Right renal cortex interstitium (tissue), 3 donors: ENCODE measurements at regions not wholly inside any gene's neighbourhood (a gene's known extent, or its start where the extent isn't known, plus 50 kb on each side); places are given as distances from the start of the nearest gene placed in this dataset.

ENCODE experiments used
- DNase-seq, 3 donors: peaks; one replicate each; pipeline ENCODE4 v3.0.0-alpha.2; 2013; ENCODE audit warnings: low read depth in 3 of 3, low spot score in 2 of 3

DNA sequence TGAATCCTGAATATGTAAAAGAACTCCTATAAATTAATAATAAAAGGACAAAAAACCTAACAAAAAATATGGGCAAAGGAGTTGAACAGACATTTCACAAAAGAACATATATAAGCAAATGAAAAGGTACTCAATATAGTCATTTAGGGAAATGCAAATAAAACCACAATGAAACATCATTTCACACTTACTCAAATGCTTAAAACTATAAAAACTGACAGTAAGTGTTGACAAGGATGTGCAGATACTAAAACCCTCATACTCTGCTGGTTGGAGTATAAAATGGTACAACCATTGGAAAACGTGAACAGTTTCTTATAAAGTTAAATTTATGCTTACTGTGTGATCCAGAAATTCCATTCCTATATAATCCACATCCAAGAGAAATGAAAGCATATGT is 247.1 kb downstream of the GXYLT1 start:
- no peak for DNase-seq

- DNase-seq = no peak
These were observed 251.2 kb downstream of the GXYLT1 start for GRCh38 chr12:41893491-41893890.

DNA sequence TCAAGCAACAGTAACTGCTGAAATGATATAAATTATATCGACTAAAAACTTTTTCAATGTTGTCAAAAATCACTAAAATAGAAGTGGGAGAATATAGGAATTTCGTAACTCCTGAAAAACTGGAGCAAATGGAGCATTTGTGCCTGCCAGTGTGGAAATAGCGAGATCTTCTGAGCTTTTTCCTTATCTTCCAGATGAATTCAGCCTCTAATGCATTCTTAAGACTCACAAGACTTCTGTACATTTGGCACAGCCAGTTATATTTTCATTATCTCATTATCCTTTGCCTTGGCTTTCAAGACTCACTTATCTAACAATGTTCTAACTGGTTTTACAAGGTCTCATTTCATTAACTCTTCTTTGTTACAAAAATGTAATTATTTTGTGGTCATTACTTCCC is 252.4 kb downstream of the GXYLT1 start:
- DNase-seq = no peak

DNA sequence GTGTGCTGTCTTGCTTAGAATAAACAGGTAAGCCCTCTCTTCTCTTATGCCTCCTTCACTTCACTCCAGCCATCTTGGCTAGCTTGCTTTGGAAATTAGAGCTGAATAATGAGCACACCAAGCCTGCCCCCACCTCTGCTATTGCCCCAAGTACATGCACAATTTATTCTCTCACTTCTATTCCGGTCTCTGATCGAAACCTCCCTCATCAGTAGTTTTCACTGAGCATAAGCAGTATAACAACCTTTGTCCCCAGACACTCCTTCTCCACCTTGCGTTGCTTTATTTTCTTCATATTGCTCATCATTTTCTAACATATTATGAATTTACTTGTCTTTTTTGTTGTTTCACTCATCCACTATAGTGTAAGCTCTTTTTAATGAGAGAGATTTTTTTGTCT is 253.4 kb downstream of the GXYLT1 start:
- no peak for DNase-seq

GRCh38 chr12:41888285-41888684 is 256.4 kb downstream of the GXYLT1 start:
- no peak for DNase-seq

- DNase-seq = no peak
These were observed 262.5 kb downstream of the GXYLT1 start for GRCh38 chr12:41881891-41882805.

GRCh38 chr12:41869432-41869831 is 275.2 kb downstream of the GXYLT1 start:
- no peak for DNase-seq

DNA sequence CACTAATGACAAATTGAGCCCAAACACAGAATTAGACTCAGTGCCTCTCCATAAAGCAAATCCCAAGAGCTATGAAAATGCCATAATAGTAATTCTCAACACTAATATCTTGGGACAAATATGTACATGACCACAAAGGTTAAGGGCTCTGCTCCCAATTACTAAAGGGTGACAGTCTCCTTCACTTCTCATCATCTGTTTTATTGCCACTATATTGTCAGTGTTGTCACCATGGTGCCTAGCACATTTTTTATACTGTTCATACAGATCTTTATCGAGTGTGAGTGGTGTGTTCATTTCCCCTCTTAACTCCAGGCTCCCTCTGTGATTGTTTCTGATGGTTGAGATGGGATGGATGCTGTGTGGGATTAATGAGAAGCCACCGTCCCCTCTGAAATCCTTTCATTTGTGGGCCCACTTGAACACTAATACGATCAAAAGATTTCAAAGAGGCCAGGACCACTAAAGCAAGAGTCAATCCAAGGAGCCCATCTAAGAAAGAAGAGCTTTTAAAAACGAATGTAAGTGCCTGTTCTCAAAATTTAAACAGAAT is 277.7 kb downstream of the GXYLT1 start:
- no peak for DNase-seq

- DNase-seq = no peak
These were observed 288.4 kb downstream of the GXYLT1 start for GRCh38 chr12:41856228-41856627.

DNA sequence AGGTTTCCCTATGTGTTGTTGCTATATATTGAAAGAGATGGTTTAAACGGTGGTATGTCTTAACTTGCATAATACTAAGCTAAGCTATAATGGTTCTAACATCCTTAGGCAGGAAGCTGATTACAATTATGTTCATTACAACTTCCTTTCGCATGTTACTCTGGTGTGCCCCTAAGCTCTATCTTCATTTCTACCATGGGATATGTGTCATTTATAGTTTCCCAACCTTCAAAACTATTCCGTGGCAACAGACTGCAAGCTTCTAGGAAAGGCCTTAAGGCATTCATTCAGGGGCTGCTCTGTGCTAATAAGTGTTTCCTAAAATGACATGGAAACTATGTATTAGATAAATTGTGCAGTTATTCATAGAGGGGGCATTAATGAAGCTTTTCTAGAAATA is 294.6 kb downstream of the GXYLT1 start:
- DNase-seq = no peak

- DNase-seq = no peak
These were observed 298.0 kb downstream of the GXYLT1 start for GRCh38 chr12:41846718-41847117.

DNA sequence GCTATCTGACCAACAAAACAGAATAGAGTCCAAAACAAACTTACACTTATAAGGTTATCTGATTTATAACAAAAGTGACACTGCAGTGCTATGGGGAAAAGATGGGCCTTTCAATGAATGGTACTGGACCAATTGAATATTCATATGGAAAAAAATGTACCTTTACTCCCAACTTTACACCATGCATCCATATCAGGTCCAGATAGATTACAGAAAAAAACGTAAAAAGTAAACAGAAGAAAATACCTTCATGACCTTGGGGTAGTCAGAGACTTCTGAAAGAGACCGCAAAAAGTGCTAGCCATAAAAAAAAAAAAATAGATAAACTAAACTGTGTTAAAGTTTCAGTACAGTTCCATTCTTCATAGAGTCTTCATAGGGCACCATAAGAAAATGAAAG is 308.3 kb downstream of the GXYLT1 start:
- DNase-seq = no peak

GRCh38 chr12:41835556-41835955 is 309.1 kb downstream of the GXYLT1 start:
- DNase-seq = no peak

DNA sequence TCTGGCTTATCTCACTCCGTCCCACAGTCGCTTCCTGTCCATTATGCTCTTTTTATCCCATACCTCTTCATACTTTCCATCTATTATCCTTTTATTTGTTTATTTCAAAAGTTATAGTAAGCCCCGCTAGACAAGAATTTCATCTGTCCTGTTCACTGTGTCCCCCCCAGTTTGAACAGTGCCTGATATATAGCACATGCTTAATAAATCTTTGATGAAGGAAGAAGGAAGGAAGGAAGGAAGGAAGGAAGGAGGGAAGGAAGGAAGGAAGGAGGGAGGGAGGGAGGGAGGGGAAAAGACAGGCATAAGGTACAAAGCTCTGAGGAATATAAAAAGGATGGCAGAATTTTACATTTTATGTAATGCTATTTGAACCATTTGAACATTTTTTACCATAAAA is 324.7 kb downstream of the GXYLT1 start:
- DNase-seq = no peak

GRCh38 chr12:41804026-41804425 is 340.6 kb downstream of the GXYLT1 start:
- no peak for DNase-seq

DNA sequence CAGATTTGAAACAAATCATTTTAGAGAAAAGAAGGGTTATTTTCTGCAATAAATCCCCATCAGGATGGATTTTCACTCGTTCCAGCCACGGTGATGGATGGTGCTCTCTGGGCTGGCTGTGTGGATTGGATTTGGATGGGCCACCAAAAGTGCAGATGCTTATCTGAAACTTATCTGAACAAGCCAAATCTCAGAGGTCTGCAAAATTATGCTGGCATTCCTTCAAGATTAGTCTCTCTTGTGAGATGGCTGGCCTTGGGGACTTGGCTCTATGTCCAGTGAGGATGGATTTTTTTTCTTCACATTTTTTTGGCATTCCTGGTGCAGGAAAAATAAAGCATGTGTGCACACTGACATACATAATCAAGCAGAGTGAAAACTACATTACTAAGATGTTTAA is 341.9 kb downstream of the GXYLT1 start:
- no peak for DNase-seq

- no peak for DNase-seq
These were observed 343.4 kb downstream of the GXYLT1 start for GRCh38 chr12:41801261-41801660.

DNA sequence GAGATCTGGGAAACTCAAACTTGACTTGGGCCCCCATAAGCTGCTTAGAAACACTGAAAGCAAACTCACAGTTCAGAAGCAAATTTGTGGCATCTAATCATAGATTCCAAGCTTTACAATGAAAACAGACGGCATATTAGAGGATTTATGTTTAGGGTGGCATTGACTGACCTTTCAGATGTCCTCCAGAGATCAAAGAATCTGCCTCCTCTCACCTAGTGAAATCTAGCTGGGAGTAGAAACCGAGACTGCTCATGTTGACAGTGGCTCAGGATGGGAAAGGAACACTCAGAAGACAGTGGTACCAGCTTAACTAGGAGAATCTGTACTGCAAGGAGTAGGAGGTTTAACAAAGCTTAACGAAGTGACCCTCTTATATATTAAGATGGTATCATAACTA is 345.0 kb downstream of the GXYLT1 start:
- DNase-seq = no peak

GRCh38 chr12:41795910-41796309 is 348.8 kb downstream of the GXYLT1 start:
- no peak for DNase-seq

- peak in 1 of 3 donors; percentile 16 for DNase-seq
These were observed 349.5 kb downstream of the GXYLT1 start for GRCh38 chr12:41795051-41795600.

GRCh38 chr12:41794336-41794735 is 350.3 kb downstream of the GXYLT1 start:
- DNase-seq = no peak

GRCh38 chr12:41784957-41785356 is 359.7 kb downstream of the GXYLT1 start:
- DNase-seq = no peak
